GM18951 (cell line): ENCODE measurements at regions not wholly inside any gene's neighbourhood (a gene's known extent, or its start where the extent isn't known, plus 50 kb on each side); places are given as distances from the start of the nearest gene placed in this dataset.

ENCODE experiments used
- POLR2A ChIP-seq: IDR thresholded peaks from 4 replicates; pipeline ENCODE4 v1.6.1; 2011; ENCODE audit warnings: mild to moderate bottlenecking; ENCODE audit not compliant: insufficient read length, insufficient read depth; ENCODE audit errors: extremely low read depth
- in situ Hi-C: fragments of 300-500 bp; cut with MboI; formaldehyde crosslinking; loops from one replicate; pipeline ENCODE4 v1.12.0; 2022; ENCODE audit warnings: low sequenced_read_pairs, mixed read lengths, inconsistent platforms; ENCODE audit not compliant: unreplicated experiment

- TF ChIP-seq POLR2A = no peak
- in situ Hi-C loops = no loop called here
Measured at GRCh38 chr1:194568610-194569009, 1382.2 kb upstream of the B3GALT2 start.

GRCh38 chr1:194548071-194548470 lies 1361.7 kb upstream of the B3GALT2 start:
- TF ChIP-seq POLR2A = no peak
- in situ Hi-C loops = no loop called here

GRCh38 chr1:194544012-194544411 lies 1357.6 kb upstream of the B3GALT2 start:
- in situ Hi-C loops = no loop called here
- TF ChIP-seq POLR2A = no peak

GRCh38 chr1:194538453-194538852 lies 1352.0 kb upstream of the B3GALT2 start:
- in situ Hi-C loops = no loop called here

GRCh38 chr1:194537521-194537920 lies 1351.1 kb upstream of the B3GALT2 start:
- TF ChIP-seq POLR2A = no peak
- in situ Hi-C loops = no loop called here

More at GRCh38 chr1:194538453-194538852, 1352.0 kb upstream of the B3GALT2 start:
- TF ChIP-seq POLR2A = no peak

- in situ Hi-C loops = no loop called here
- TF ChIP-seq POLR2A = no peak
Measured at GRCh38 chr1:194535369-194535768, 1349.0 kb upstream of the B3GALT2 start.

- in situ Hi-C loops = no loop called here
- no peak for TF ChIP-seq POLR2A
Measured at GRCh38 chr1:194534784-194535183, 1348.4 kb upstream of the B3GALT2 start.

- in situ Hi-C loops = no loop called here
- no peak for TF ChIP-seq POLR2A
Measured at GRCh38 chr1:194533641-194534040, 1347.2 kb upstream of the B3GALT2 start.

- no peak for TF ChIP-seq POLR2A
- in situ Hi-C loops = no loop called here
Measured at GRCh38 chr1:194517567-194517966, 1331.2 kb upstream of the B3GALT2 start.

GRCh38 chr1:194515916-194516315 lies 1329.5 kb upstream of the B3GALT2 start:
- in situ Hi-C loops = no loop called here
- no peak for TF ChIP-seq POLR2A

- in situ Hi-C loops = no loop called here
- no peak for TF ChIP-seq POLR2A
Measured at GRCh38 chr1:194512957-194513356, 1326.5 kb upstream of the B3GALT2 start.

GRCh38 chr1:194512345-194512744 lies 1325.9 kb upstream of the B3GALT2 start:
- TF ChIP-seq POLR2A = no peak
- in situ Hi-C loops = no loop called here

- no peak for TF ChIP-seq POLR2A
- in situ Hi-C loops = no loop called here
Measured at GRCh38 chr1:194503209-194503608, 1316.8 kb upstream of the B3GALT2 start.

- in situ Hi-C loops = no loop called here
- no peak for TF ChIP-seq POLR2A
Measured at GRCh38 chr1:194495434-194495833, 1309.0 kb upstream of the B3GALT2 start.

GRCh38 chr1:194487172-194487571 lies 1300.8 kb upstream of the B3GALT2 start:
- in situ Hi-C loops = no loop called here
- no peak for TF ChIP-seq POLR2A
